Cerebellar nuclear complex (tissue), 1 donor: ENCODE measurements at regions not wholly inside any gene's neighbourhood (a gene's known extent, or its start where the extent isn't known, plus 50 kb on each side); places are given as distances from the start of the nearest gene placed in this dataset.

Source experiments
- DNase-seq, 2 experiments: peaks; one replicate each; lab custom pipeline; 2025; lab: John Stamatoyannopoulos, UW

- no peak for DNase-seq
These were observed 185.9 kb upstream of the NSMCE3 start for GRCh38 chr15:29455530-29455929.

- DNase-seq, result no peak
These were observed 185.4 kb upstream of the NSMCE3 start for GRCh38 chr15:29455055-29455454.

GRCh38 chr15:29454506-29454905 is 184.9 kb upstream of the NSMCE3 start:
- DNase-seq, result no peak

- no peak for DNase-seq
These were observed 183.5 kb upstream of the NSMCE3 start for GRCh38 chr15:29452881-29453731.

- DNase-seq, result no peak
These were observed 181.7 kb upstream of the NSMCE3 start for GRCh38 chr15:29451201-29451781.

GRCh38 chr15:29449136-29449535 is 179.5 kb upstream of the NSMCE3 start:
- no peak for DNase-seq

GRCh38 chr15:29448320-29448719 is 178.7 kb upstream of the NSMCE3 start:
- DNase-seq, result no peak

- no peak for DNase-seq
These were observed 176.9 kb upstream of the NSMCE3 start for GRCh38 chr15:29446480-29446879.

- DNase-seq, result no peak
These were observed 172.9 kb upstream of the NSMCE3 start for GRCh38 chr15:29442532-29442931.

GRCh38 chr15:29440541-29440940 is 170.9 kb upstream of the NSMCE3 start:
- DNase-seq, result no peak

- no peak for DNase-seq
These were observed 169.1 kb upstream of the NSMCE3 start for GRCh38 chr15:29438703-29439055.

GRCh38 chr15:29437888-29438702 is 168.5 kb upstream of the NSMCE3 start:
- DNase-seq, result no peak

GRCh38 chr15:29435811-29436210 is 166.2 kb upstream of the NSMCE3 start:
- no peak for DNase-seq

GRCh38 chr15:29434280-29434679 is 164.7 kb upstream of the NSMCE3 start:
- no peak for DNase-seq

- no peak for DNase-seq
These were observed 164.1 kb upstream of the NSMCE3 start for GRCh38 chr15:29433507-29434248.

- DNase-seq, result no peak
These were observed 163.4 kb upstream of the NSMCE3 start for GRCh38 chr15:29433050-29433318.

- DNase-seq, result no peak
These were observed 162.8 kb upstream of the NSMCE3 start for GRCh38 chr15:29432191-29433049.

GRCh38 chr15:29430831-29431230 is 161.2 kb upstream of the NSMCE3 start:
- DNase-seq, result no peak

GRCh38 chr15:29430124-29430523 is 160.5 kb upstream of the NSMCE3 start:
- no peak for DNase-seq

- no peak for DNase-seq
These were observed 160.0 kb upstream of the NSMCE3 start for GRCh38 chr15:29429584-29429983.

GRCh38 chr15:29428925-29429573 is 159.4 kb upstream of the NSMCE3 start:
- no peak for DNase-seq
